Smooth muscle cell (in vitro differentiated cells): ENCODE measurements at regions not wholly inside any gene's neighbourhood (a gene's known extent, or its start where the extent isn't known, plus 50 kb on each side); places are given as distances from the start of the nearest gene placed in this dataset.

ENCODE experiments used
- DNase-seq: peaks from one replicate; lab custom pipeline; 2025; ENCODE audit not compliant: unreplicated experiment; lab: John Stamatoyannopoulos, UW
- H2AFZ ChIP-seq: fragments of 200-600 bp; sonication (generic); 2 replicates; pipeline ENCODE4 v1.6.0; 2016; ENCODE audit warnings: antibody characterized with exemption, low read depth, mild to moderate bottlenecking
- H3F3A ChIP-seq: fragments of 200-600 bp; sonication (generic); 2 replicates; pipeline ENCODE4 v1.6.0; 2017; ENCODE audit warnings: antibody characterized with exemption, low read depth
- H3K27ac ChIP-seq: fragments of 200-600 bp; sonication (generic); 2 replicates; pipeline ENCODE4 v1.5.1; 2016; ENCODE audit warnings: low read depth, mild to moderate bottlenecking
- H3K27me3 ChIP-seq: fragments of 200-600 bp; sonication (generic); 2 replicates; pipeline ENCODE4 v1.6.1; 2016; ENCODE audit warnings: low read depth, mild to moderate bottlenecking
- H3K36me3 ChIP-seq: fragments of 200-600 bp; sonication (generic); 2 replicates; pipeline ENCODE4 v1.5.1; 2016; ENCODE audit warnings: low read depth
- H3K4me1 ChIP-seq: fragments of 200-600 bp; sonication (generic); 2 replicates; pipeline ENCODE4 v1.5.1; 2016; ENCODE audit warnings: low read depth
- H3K4me2 ChIP-seq: fragments of 200-600 bp; sonication (generic); 2 replicates; pipeline ENCODE4 v1.6.0; 2016; ENCODE audit warnings: mild to moderate bottlenecking
- H3K4me3 ChIP-seq: fragments of 200-600 bp; sonication (generic); 2 replicates; pipeline ENCODE4 v1.5.1; 2016; ENCODE audit warnings: mild to moderate bottlenecking
- H3K79me2 ChIP-seq: fragments of 200-600 bp; sonication (generic); 2 replicates; pipeline ENCODE4 v1.6.0; 2016; ENCODE audit warnings: low read depth, mild to moderate bottlenecking
- H3K9ac ChIP-seq: fragments of 200-600 bp; sonication (generic); 2 replicates; pipeline ENCODE4 v1.6.0; 2016; ENCODE audit warnings: low read depth
- H3K9me3 ChIP-seq: fragments of 200-600 bp; sonication (generic); replicated peaks from 2 replicates; pipeline ENCODE4 v1.5.1; 2016; ENCODE audit warnings: low read depth
- H4K20me1 ChIP-seq: fragments of 200-600 bp; sonication (generic); 2 replicates; pipeline ENCODE4 v1.6.0; 2016; ENCODE audit warnings: low read depth
- WGBS: methylation state at CpG from one replicate; pipeline ENCODE4 v1.1.7; 2016; ENCODE audit warnings: low lambda C conversion rate; 5-methylcytosine and 5-hydroxymethylcytosine counted together
- TF ChIP-seq, protein P1 (sequence below): fragments of 200-600 bp; sonication (generic); IDR thresholded peaks from 2 replicates; pipeline ENCODE4 v1.5.1; 2017; ENCODE audit warnings: borderline replicate concordance, mild to moderate bottlenecking, antibody characterized with exemption; ENCODE audit not compliant: insufficient read depth, poor library complexity, severe bottlenecking

DNA sequence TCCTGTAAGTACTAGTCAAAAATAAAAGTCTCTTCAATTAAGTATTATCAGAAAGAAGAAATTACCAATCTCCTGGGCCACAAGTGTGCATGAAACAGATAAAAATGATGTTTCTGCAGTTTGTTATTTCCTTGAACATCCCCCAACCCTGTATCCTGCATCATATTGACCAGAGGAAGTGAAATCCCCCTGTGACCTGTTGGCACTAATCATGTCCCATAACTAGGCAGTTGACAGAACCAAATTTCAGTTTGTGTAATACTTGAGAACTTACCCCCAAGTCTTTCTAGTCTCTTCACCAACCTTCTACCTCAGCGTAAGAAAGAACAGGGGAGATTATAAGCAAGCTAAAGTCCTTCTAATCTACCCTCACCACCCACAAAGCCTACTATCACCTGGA is 368.2 kb upstream of the PDE4D start:
- WGBS, result 93% methylated on average over 1 of the region's 1 CpG
- Histone ChIP-seq H4K20me1 (no peaks in the 10 kb centered on the region), H3K4me3 (no peak overlapping the region), H2AFZ (no peak overlapping the region), H3K4me1 (peaks cover 3% of the 10 kb centered on the region), H3K9me3 (no peaks in the 10 kb centered on the region), H3K27me3 (peaks cover 32% of the 10 kb centered on the region), H3K27ac (no peak overlapping the region), H3K36me3 (no peaks in the 10 kb centered on the region), H3K4me2 (no peak overlapping the region), H3K9ac (no peak overlapping the region), H3F3A (no peaks in the 10 kb centered on the region), H3K79me2 (no peaks in the 10 kb centered on the region)
- DNase-seq, result no peak
- TF ChIP-seq, protein P1, sequence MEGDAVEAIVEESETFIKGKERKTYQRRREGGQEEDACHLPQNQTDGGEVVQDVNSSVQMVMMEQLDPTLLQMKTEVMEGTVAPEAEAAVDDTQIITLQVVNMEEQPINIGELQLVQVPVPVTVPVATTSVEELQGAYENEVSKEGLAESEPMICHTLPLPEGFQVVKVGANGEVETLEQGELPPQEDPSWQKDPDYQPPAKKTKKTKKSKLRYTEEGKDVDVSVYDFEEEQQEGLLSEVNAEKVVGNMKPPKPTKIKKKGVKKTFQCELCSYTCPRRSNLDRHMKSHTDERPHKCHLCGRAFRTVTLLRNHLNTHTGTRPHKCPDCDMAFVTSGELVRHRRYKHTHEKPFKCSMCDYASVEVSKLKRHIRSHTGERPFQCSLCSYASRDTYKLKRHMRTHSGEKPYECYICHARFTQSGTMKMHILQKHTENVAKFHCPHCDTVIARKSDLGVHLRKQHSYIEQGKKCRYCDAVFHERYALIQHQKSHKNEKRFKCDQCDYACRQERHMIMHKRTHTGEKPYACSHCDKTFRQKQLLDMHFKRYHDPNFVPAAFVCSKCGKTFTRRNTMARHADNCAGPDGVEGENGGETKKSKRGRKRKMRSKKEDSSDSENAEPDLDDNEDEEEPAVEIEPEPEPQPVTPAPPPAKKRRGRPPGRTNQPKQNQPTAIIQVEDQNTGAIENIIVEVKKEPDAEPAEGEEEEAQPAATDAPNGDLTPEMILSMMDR, result no peak

DNA sequence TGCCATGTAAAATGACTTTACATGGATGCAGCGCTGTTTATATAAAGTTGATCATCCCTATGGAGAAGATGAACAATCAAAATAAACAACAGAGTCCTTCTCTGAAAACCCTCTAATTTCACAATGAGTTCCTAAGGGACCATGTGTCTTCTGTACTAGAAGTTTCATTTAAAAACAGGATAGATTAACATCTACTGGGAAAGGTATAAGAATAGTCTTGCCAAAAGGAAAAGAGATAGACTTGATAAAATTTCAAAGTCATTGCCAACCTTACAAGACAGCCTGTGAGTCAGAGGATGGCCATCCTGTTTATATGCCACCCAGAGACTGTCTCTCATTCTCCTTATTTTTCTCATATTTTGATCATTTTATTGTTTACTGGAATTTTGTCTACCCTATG is 367.1 kb upstream of the PDE4D start:
- no peak for DNase-seq
- 100% methylated on average over 1 of the region's 1 CpG for WGBS
- Histone ChIP-seq H4K20me1 (no peaks in the 10 kb centered on the region), H3K79me2 (no peaks in the 10 kb centered on the region), H3K27me3 (peaks cover 21% of the 10 kb centered on the region), H3K4me2 (no peak overlapping the region), H3K36me3 (no peaks in the 10 kb centered on the region), H3F3A (no peaks in the 10 kb centered on the region), H2AFZ (no peak overlapping the region), H3K9ac (no peak overlapping the region), H3K9me3 (no peaks in the 10 kb centered on the region), H3K4me3 (no peak overlapping the region), H3K4me1 (peaks cover 3% of the 10 kb centered on the region), H3K27ac (no peak overlapping the region)
- TF ChIP-seq, protein P1, result no peak

DNA sequence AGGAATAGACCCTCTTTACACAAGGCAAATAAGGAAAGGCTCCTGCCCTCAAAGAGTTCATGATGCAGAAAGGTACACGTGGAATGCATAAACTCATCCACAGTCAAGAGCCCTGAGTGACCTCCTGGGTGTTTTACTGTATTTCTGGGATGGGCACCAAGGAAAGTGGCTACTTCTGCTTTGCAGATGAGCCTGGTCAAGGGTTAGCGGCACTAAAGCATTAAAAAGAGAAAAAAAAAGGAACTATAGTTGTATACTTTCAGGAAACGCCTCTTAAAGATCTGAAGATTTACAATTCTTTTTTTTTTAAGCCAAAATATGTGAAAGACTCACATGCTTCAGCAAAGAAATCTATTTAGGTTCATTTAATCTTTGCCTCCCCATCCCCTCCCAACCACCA is 366.2 kb upstream of the PDE4D start:
- 89% methylated on average over 3 of the region's 3 CpGs for WGBS

More for the DNA sequence above, 366.2 kb upstream of the PDE4D start:
- Histone ChIP-seq H3K27ac (no peak overlapping the region), H3K4me1 (peaks cover 3% of the 10 kb centered on the region), H3K9me3 (no peaks in the 10 kb centered on the region), H2AFZ (no peak overlapping the region), H3K4me2 (no peak overlapping the region), H4K20me1 (no peaks in the 10 kb centered on the region), H3K9ac (no peak overlapping the region), H3K4me3 (no peak overlapping the region), H3K79me2 (no peaks in the 10 kb centered on the region), H3K36me3 (no peaks in the 10 kb centered on the region), H3F3A (no peaks in the 10 kb centered on the region), H3K27me3 (peaks cover 17% of the 10 kb centered on the region)
- DNase-seq, result no peak
- TF ChIP-seq, protein P1, result no peak
